HepG2 (cell line): ENCODE measurements at regions not wholly inside any gene's neighbourhood (a gene's known extent, or its start where the extent isn't known, plus 50 kb on each side); places are given as distances from the start of the nearest gene placed in this dataset.
A peak's percentile ranks its signal among the peaks of the same experiment; 100 is the strongest.

Experiments used
- ATAC-seq: fragments of 200-7000 bp; cut with Tn5 transposase; 3 replicates; pipeline ENCODE4 v1.9.1; 2020; ENCODE audit warnings: mild to moderate bottlenecking, moderate library complexity
- BruUV-seq: library from RNA; stranded (reverse); fragments of 400-500 nt; replicated peaks from 2 replicates; lab custom pipeline; 2021; lab: Mats Ljungman, UMichigan
- CTCF ChIA-PET: fragments of 300-600 bp; formaldehyde crosslinking; extraction: SDS; loops from one replicate; lab custom pipeline; 2021; ENCODE audit warnings: low total read pairs, inconsistent platforms, low intra/inter-chr PET ratio; lab: Yijun Ruan, JAX
- POLR2A ChIA-PET: fragments of 350-600 bp; sonication (Branson Sonifier 250); formaldehyde crosslinking; loops from one replicate; lab custom pipeline; 2020; ENCODE audit warnings: antibody characterized with exemption, inconsistent platforms; lab: Yijun Ruan, JAX
- DNase-seq: peaks from one replicate; pipeline ENCODE4 v3.0.0-alpha.2; 2015; ENCODE audit warnings: low spot score
- FAIRE-seq: peaks from 3 replicates; lab custom pipeline; 2011; peaks lifted over from hg19 to GRCh38; lab: Jason Lieb, UNC
- H2AFZ ChIP-seq: one replicate; pipeline ENCODE4 v1.6.1; 2011; ENCODE audit warnings: low read length, inconsistent platforms
- H3K27ac ChIP-seq: fragments of 300-600 bp; 3 replicates; pipeline ENCODE4 v1.8.0; 2011; ENCODE audit warnings: mixed run types, mild to moderate bottlenecking, mixed read lengths, low read length, inconsistent platforms; ENCODE audit not compliant: insufficient read depth; ENCODE audit errors: extremely low read length
- H3K27me3 ChIP-seq, 2 experiments: fragments of 200-600 bp in 1 of 2; 2 replicates in 1 of 2; 3 replicates in 1 of 2; pipeline versions ENCODE4 v1.6.0 to v1.8.0; 2011; ENCODE audit warnings: low read length in 2 of 2, mild to moderate bottlenecking in 2 of 2, moderate library complexity in 2 of 2, inconsistent platforms in 1 of 2; ENCODE audit not compliant: insufficient read depth in 2 of 2, control insufficient read depth in 1 of 2
- H3K36me3 ChIP-seq, 2 experiments: fragments of 200-600 bp in 1 of 2; replicated peaks in 1 of 2; 2 replicates in 1 of 2; 3 replicates in 1 of 2; pipeline versions ENCODE4 v1.5.1 to v1.8.0; 2011; ENCODE audit warnings: low read length in 2 of 2, inconsistent platforms in 1 of 2; ENCODE audit not compliant: insufficient read depth in 2 of 2, control insufficient read depth in 1 of 2
- H3K4me1 ChIP-seq: 2 replicates; pipeline ENCODE4 v1.5.1; 2012; ENCODE audit warnings: low read length, inconsistent platforms; ENCODE audit not compliant: insufficient read depth
- H3K4me2 ChIP-seq: 2 replicates; pipeline ENCODE4 v1.6.0; 2011; ENCODE audit warnings: low read depth, low read length, inconsistent platforms
- H3K4me3 ChIP-seq, 3 experiments: fragments of 200-600 bp in 1 of 3; sonication (generic), shearing (Covaris generic) in 1 of 3; replicated peaks in 1 of 3; 2 replicates each; pipeline ENCODE4 v1.5.1; 2011 to 2016; ENCODE audit warnings: low read length in 3 of 3, inconsistent platforms in 2 of 3, low read depth in 2 of 3, mild to moderate bottlenecking in 2 of 3, control low read depth in 1 of 3, mixed read lengths in 1 of 3; ENCODE audit not compliant: insufficient read depth in 1 of 3
- H3K79me2 ChIP-seq: one replicate; pipeline ENCODE4 v1.6.1; 2011; ENCODE audit warnings: low read length, inconsistent platforms; ENCODE audit not compliant: insufficient read depth
- H3K9ac ChIP-seq: 2 replicates; pipeline ENCODE4 v1.6.0; 2011; ENCODE audit warnings: mild to moderate bottlenecking, low read depth, low read length, inconsistent platforms; ENCODE audit not compliant: insufficient read depth
- H3K9me3 ChIP-seq: 2 replicates; pipeline ENCODE4 v1.5.1; 2012; ENCODE audit warnings: mild to moderate bottlenecking, low read length
- H4K20me1 ChIP-seq: 2 replicates; pipeline ENCODE4 v1.6.0; 2011; ENCODE audit warnings: inconsistent platforms, mild to moderate bottlenecking, low read length, moderate library complexity; ENCODE audit not compliant: insufficient read depth
- AFF4 ChIP-seq: sonication (generic); formaldehyde crosslinking; IDR thresholded peaks from 2 replicates; pipeline ENCODE4 v1.4.0; 2020; ENCODE audit warnings: missing genetic modification reagents
- AGO1 ChIP-seq: fragments of 200-400 bp; formaldehyde crosslinking; IDR thresholded peaks from 2 replicates; pipeline ENCODE4 v1.6.1; 2017; ENCODE audit warnings: mild to moderate bottlenecking, low read depth, low read length, moderate library complexity; ENCODE audit not compliant: poor library complexity, severe bottlenecking
- DBP ChIP-seq: sonication (generic); formaldehyde crosslinking; IDR thresholded peaks from 2 replicates; pipeline ENCODE4 v1.4.0; 2020; ENCODE audit warnings: missing genetic modification reagents; ENCODE audit errors: not compliant biosample characterization
- KDM3A ChIP-seq: IDR thresholded peaks from 2 replicates; pipeline ENCODE4 v1.6.1; 2018; ENCODE audit warnings: low read depth, missing compliant biosample characterization
- MTERF4 ChIP-seq: sonication (generic); formaldehyde crosslinking; IDR thresholded peaks from 2 replicates; pipeline ENCODE4 v1.8.0; 2023; ENCODE audit warnings: mild to moderate bottlenecking, missing genetic modification reagents
- NPAS2 ChIP-seq: sonication (generic); formaldehyde crosslinking; IDR thresholded peaks from 2 replicates; pipeline ENCODE4 v1.8.0; 2022; ENCODE audit warnings: mild to moderate bottlenecking, missing genetic modification reagents, borderline replicate concordance
- NRL ChIP-seq: sonication (generic); formaldehyde crosslinking; IDR thresholded peaks from 2 replicates; pipeline ENCODE4 v1.5.0; 2020; ENCODE audit warnings: missing genetic modification reagents, mild to moderate bottlenecking, moderate library complexity, borderline replicate concordance
- ZNF234 ChIP-seq: sonication (generic); formaldehyde crosslinking; conservative IDR thresholded peaks from 2 replicates; pipeline ENCODE4 v1.5.1; 2020; ENCODE audit warnings: mild to moderate bottlenecking, missing genetic modification reagents
- ZNF333 ChIP-seq: sonication (generic); formaldehyde crosslinking; IDR thresholded peaks from 2 replicates; pipeline ENCODE4 v1.4.0; 2020; ENCODE audit warnings: mild to moderate bottlenecking, missing genetic modification reagents, borderline replicate concordance
- ZNF580 ChIP-seq: IDR thresholded peaks from 2 replicates; pipeline ENCODE4 v1.6.1; 2016; ENCODE audit warnings: low read depth, borderline replicate concordance
- WGBS: methylation state at CpG from one replicate; pipeline ENCODE4 v1.1.6; 2017; ENCODE audit warnings: low lambda C conversion rate; 5-methylcytosine and 5-hydroxymethylcytosine counted together
- in situ Hi-C: cut with HindIII; loops from 2 replicates; pipeline ENCODE4 v1.10.0; 2017; ENCODE audit warnings: low pct_unique_long_range_greater_than_20kb; ENCODE audit not compliant: extremely low pct_ligation_motif_present
- intact Hi-C: fragments of 100-400 bp; cut with micrococcal nuclease; formaldehyde crosslinking; loops from one replicate; pipeline ENCODE4 v1.10.0; 2022; ENCODE audit not compliant: unreplicated experiment

GRCh38 chr13:30848332-30849027 lies 57.6 kb upstream of the MEDAG start:
- H3K4me1 ChIP-seq, result peaks cover 90% of the 10 kb centered on the region
- H3K27ac ChIP-seq, result no peak overlapping the region
- ChIA-PET CTCF (no interaction called here), POLR2A (no interaction called here)
- intact Hi-C loops, result loop anchor here (5.0 kb wide), 1 partner anchor 41 kb away; no protein-coding TSS in a partner anchor
- H3K27me3 ChIP-seq, result no peaks in the 10 kb centered on the region
- no peaks in the 10 kb centered on the region for H3K79me2 ChIP-seq
- no peaks in the 10 kb centered on the region for H3K9me3 ChIP-seq
- TF ChIP-seq ZNF580 (CRISPR knock-in tag), result no peak
- TF ChIP-seq NRL (CRISPR knock-in tag), result no peak
- TF ChIP-seq MTERF4 (CRISPR knock-in tag), result no peak
- no peak for TF ChIP-seq ZNF234 (CRISPR knock-in tag)
- TF ChIP-seq ZNF333 (CRISPR knock-in tag), result no peak
- no peak for TF ChIP-seq NPAS2 (CRISPR knock-in tag)
- no peak for TF ChIP-seq DBP (CRISPR knock-in tag)
- no peak for TF ChIP-seq KDM3A (CRISPR knock-in tag)
- no peak for TF ChIP-seq AGO1
- no peak for TF ChIP-seq AFF4 (CRISPR knock-in tag)
- FAIRE-seq (no peak), DNase-seq (no peak), ATAC-seq (no peak)
- in situ Hi-C loops, result no loop called here
- no peaks in the 10 kb centered on the region for H3K36me3 ChIP-seq
- H4K20me1 ChIP-seq, result no peaks in the 10 kb centered on the region
- H3K4me3 ChIP-seq, result no peak overlapping the region
- H2AFZ ChIP-seq, result no peak overlapping the region
- WGBS, result 46% methylated on average over 5 of the region's 5 CpGs
- peak overlapping the region; percentile 31; the same call in 1 of the 2 replicates for H3K9ac ChIP-seq
- BruUV-seq, result no TSS peak
- H3K4me2 ChIP-seq, result peak overlapping the region; percentile 57
